HepG2 (cell line): ENCODE measurements at regions not wholly inside any gene's neighbourhood (a gene's known extent, or its start where the extent isn't known, plus 50 kb on each side); places are given as distances from the start of the nearest gene placed in this dataset.

Source experiments
- ATAC-seq: fragments of 200-7000 bp; cut with Tn5 transposase; 3 replicates; pipeline ENCODE4 v1.9.1; 2020; ENCODE audit warnings: mild to moderate bottlenecking, moderate library complexity
- BruUV-seq: library from RNA; stranded (reverse); fragments of 400-500 nt; replicated peaks from 2 replicates; lab custom pipeline; 2021; lab: Mats Ljungman, UMichigan
- CTCF ChIA-PET: fragments of 300-600 bp; formaldehyde crosslinking; extraction: SDS; loops from one replicate; lab custom pipeline; 2021; ENCODE audit warnings: low total read pairs, inconsistent platforms, low intra/inter-chr PET ratio; lab: Yijun Ruan, JAX
- POLR2A ChIA-PET: fragments of 350-600 bp; sonication (Branson Sonifier 250); formaldehyde crosslinking; loops from one replicate; lab custom pipeline; 2020; ENCODE audit warnings: antibody characterized with exemption, inconsistent platforms; lab: Yijun Ruan, JAX
- DNase-seq: peaks from one replicate; pipeline ENCODE4 v3.0.0-alpha.2; 2015; ENCODE audit warnings: low spot score
- FAIRE-seq: peaks from 3 replicates; lab custom pipeline; 2011; peaks lifted over from hg19 to GRCh38; lab: Jason Lieb, UNC
- H2AFZ ChIP-seq: one replicate; pipeline ENCODE4 v1.6.1; 2011; ENCODE audit warnings: low read length, inconsistent platforms
- H3K27ac ChIP-seq: fragments of 300-600 bp; 3 replicates; pipeline ENCODE4 v1.8.0; 2011; ENCODE audit warnings: mixed run types, mild to moderate bottlenecking, mixed read lengths, low read length, inconsistent platforms; ENCODE audit not compliant: insufficient read depth; ENCODE audit errors: extremely low read length
- H3K27me3 ChIP-seq, 2 experiments: fragments of 200-600 bp in 1 of 2; 2 replicates in 1 of 2; 3 replicates in 1 of 2; pipeline versions ENCODE4 v1.6.0 to v1.8.0; 2011; ENCODE audit warnings: low read length in 2 of 2, mild to moderate bottlenecking in 2 of 2, moderate library complexity in 2 of 2, inconsistent platforms in 1 of 2; ENCODE audit not compliant: insufficient read depth in 2 of 2, control insufficient read depth in 1 of 2
- H3K36me3 ChIP-seq, 2 experiments: fragments of 200-600 bp in 1 of 2; replicated peaks in 1 of 2; 2 replicates in 1 of 2; 3 replicates in 1 of 2; pipeline versions ENCODE4 v1.5.1 to v1.8.0; 2011; ENCODE audit warnings: low read length in 2 of 2, inconsistent platforms in 1 of 2; ENCODE audit not compliant: insufficient read depth in 2 of 2, control insufficient read depth in 1 of 2
- H3K4me1 ChIP-seq: 2 replicates; pipeline ENCODE4 v1.5.1; 2012; ENCODE audit warnings: low read length, inconsistent platforms; ENCODE audit not compliant: insufficient read depth
- H3K4me2 ChIP-seq: 2 replicates; pipeline ENCODE4 v1.6.0; 2011; ENCODE audit warnings: low read depth, low read length, inconsistent platforms
- H3K4me3 ChIP-seq, 3 experiments: fragments of 200-600 bp in 1 of 3; sonication (generic), shearing (Covaris generic) in 1 of 3; replicated peaks in 1 of 3; 2 replicates each; pipeline ENCODE4 v1.5.1; 2011 to 2016; ENCODE audit warnings: low read length in 3 of 3, inconsistent platforms in 2 of 3, low read depth in 2 of 3, mild to moderate bottlenecking in 2 of 3, control low read depth in 1 of 3, mixed read lengths in 1 of 3; ENCODE audit not compliant: insufficient read depth in 1 of 3
- H3K79me2 ChIP-seq: one replicate; pipeline ENCODE4 v1.6.1; 2011; ENCODE audit warnings: low read length, inconsistent platforms; ENCODE audit not compliant: insufficient read depth
- H3K9ac ChIP-seq: 2 replicates; pipeline ENCODE4 v1.6.0; 2011; ENCODE audit warnings: mild to moderate bottlenecking, low read depth, low read length, inconsistent platforms; ENCODE audit not compliant: insufficient read depth
- H3K9me3 ChIP-seq: 2 replicates; pipeline ENCODE4 v1.5.1; 2012; ENCODE audit warnings: mild to moderate bottlenecking, low read length
- H4K20me1 ChIP-seq: 2 replicates; pipeline ENCODE4 v1.6.0; 2011; ENCODE audit warnings: inconsistent platforms, mild to moderate bottlenecking, low read length, moderate library complexity; ENCODE audit not compliant: insufficient read depth
- ESRRA ChIP-seq: sonication (generic); formaldehyde crosslinking; IDR thresholded peaks from 2 replicates; pipeline ENCODE4 v1.5.1; 2020; ENCODE audit warnings: mild to moderate bottlenecking, low read depth, missing genetic modification reagents
- HMGA1 ChIP-seq: sonication (generic); formaldehyde crosslinking; conservative IDR thresholded peaks from 2 replicates; pipeline ENCODE4 v1.4.0; 2020; ENCODE audit warnings: missing genetic modification reagents
- MEIS2 ChIP-seq: sonication (generic); formaldehyde crosslinking; IDR thresholded peaks from 2 replicates; pipeline ENCODE4 v1.9.0; 2021; ENCODE audit warnings: mild to moderate bottlenecking, missing genetic modification reagents
- SP1 ChIP-seq, 2 experiments: fragments of 450-650 bp in 1 of 2; sonication (generic) in 1 of 2; formaldehyde crosslinking in 1 of 2; IDR thresholded peaks; 2 replicates each; pipeline versions ENCODE4 v1.4.0 to v1.6.1; 2016 to 2020; ENCODE audit warnings: missing genetic modification reagents in 1 of 2
- ZNF138 ChIP-seq: sonication (generic); formaldehyde crosslinking; IDR thresholded peaks from 2 replicates; pipeline ENCODE4 v1.5.0; 2020; ENCODE audit warnings: mild to moderate bottlenecking, low read depth, missing genetic modification reagents
- ZNF329 ChIP-seq: sonication (generic); formaldehyde crosslinking; IDR thresholded peaks from 2 replicates; pipeline ENCODE4 v1.9.0; 2021; ENCODE audit warnings: low read depth, mild to moderate bottlenecking, missing genetic modification reagents
- WGBS: methylation state at CpG from one replicate; pipeline ENCODE4 v1.1.6; 2017; ENCODE audit warnings: low lambda C conversion rate; 5-methylcytosine and 5-hydroxymethylcytosine counted together
- in situ Hi-C: cut with HindIII; loops from 2 replicates; pipeline ENCODE4 v1.10.0; 2017; ENCODE audit warnings: low pct_unique_long_range_greater_than_20kb; ENCODE audit not compliant: extremely low pct_ligation_motif_present
- intact Hi-C: fragments of 100-400 bp; cut with micrococcal nuclease; formaldehyde crosslinking; loops from one replicate; pipeline ENCODE4 v1.10.0; 2022; ENCODE audit not compliant: unreplicated experiment
- TF ChIP-seq, protein P1 (sequence below): sonication (generic); formaldehyde crosslinking; IDR thresholded peaks from 2 replicates; pipeline ENCODE4 v1.5.1; 2020; ENCODE audit warnings: missing genetic modification reagents, mild to moderate bottlenecking, borderline replicate concordance
- TF ChIP-seq, protein P2 (sequence below): sonication (generic); formaldehyde crosslinking; IDR thresholded peaks from 2 replicates; pipeline ENCODE4 v1.5.1; 2020; ENCODE audit warnings: mild to moderate bottlenecking, moderate library complexity, missing genetic modification reagents

GRCh38 chr3:72081471-72082185, 296.7 kb upstream of the PROK2 start:
- intact Hi-C loops (no loop called here), in situ Hi-C loops (no loop called here)
- ChIA-PET POLR2A (no interaction called here), CTCF (no interaction called here)
- ATAC-seq, result no peak
- TF ChIP-seq, protein P1, sequence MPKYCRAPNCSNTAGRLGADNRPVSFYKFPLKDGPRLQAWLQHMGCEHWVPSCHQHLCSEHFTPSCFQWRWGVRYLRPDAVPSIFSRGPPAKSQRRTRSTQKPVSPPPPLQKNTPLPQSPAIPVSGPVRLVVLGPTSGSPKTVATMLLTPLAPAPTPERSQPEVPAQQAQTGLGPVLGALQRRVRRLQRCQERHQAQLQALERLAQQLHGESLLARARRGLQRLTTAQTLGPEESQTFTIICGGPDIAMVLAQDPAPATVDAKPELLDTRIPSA (CRISPR knock-in tag), result no peak
- TF ChIP-seq SP1 (IDR thresholded peaks at IDR 0.05) (no peak), SP1 (CRISPR knock-in tag; IDR thresholded peaks at IDR 0.05) (no peak), ESRRA (no peak), ZNF329 (no peak), ZNF138 (no peak), MEIS2 (CRISPR knock-in tag) (no peak), HMGA1 (no peak)
- TF ChIP-seq, protein P2, sequence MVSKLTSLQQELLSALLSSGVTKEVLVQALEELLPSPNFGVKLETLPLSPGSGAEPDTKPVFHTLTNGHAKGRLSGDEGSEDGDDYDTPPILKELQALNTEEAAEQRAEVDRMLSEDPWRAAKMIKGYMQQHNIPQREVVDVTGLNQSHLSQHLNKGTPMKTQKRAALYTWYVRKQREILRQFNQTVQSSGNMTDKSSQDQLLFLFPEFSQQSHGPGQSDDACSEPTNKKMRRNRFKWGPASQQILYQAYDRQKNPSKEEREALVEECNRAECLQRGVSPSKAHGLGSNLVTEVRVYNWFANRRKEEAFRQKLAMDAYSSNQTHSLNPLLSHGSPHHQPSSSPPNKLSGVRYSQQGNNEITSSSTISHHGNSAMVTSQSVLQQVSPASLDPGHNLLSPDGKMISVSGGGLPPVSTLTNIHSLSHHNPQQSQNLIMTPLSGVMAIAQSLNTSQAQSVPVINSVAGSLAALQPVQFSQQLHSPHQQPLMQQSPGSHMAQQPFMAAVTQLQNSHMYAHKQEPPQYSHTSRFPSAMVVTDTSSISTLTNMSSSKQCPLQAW (CRISPR knock-in tag), result no peak
- BruUV-seq, result no TSS peak
- Histone ChIP-seq H4K20me1 (no peaks in the 10 kb centered on the region), H3K4me3 (no peak overlapping the region), H3K9me3 (no peaks in the 10 kb centered on the region), H3K4me2 (no peak overlapping the region), H3K4me1 (peaks cover 11% of the 10 kb centered on the region), H3K9ac (no peak overlapping the region), H3K36me3 (no peaks in the 10 kb centered on the region), H3K79me2 (no peaks in the 10 kb centered on the region), H3K27ac (no peak overlapping the region), H2AFZ (no peak overlapping the region), H3K27me3 (peaks cover 0 to 4% of the 10 kb centered on the region in 2 experiments; a peak in 3 of 5 replicates)
- WGBS, result 64% methylated on average over 6 of the region's 6 CpGs
- DNase-seq, result no peak
- FAIRE-seq, result no peak
